A549 (cell line): ENCODE measurements at regions not wholly inside any gene's neighbourhood (a gene's known extent, or its start where the extent isn't known, plus 50 kb on each side); places are given as distances from the start of the nearest gene placed in this dataset.

Experiments
- EP300 ChIP-seq, 2 experiments: fragments of >200 bp; sonication (Bioruptor Twin); formaldehyde crosslinking; IDR thresholded peaks; 2 replicates in 1 of 2; 3 replicates in 1 of 2; pipeline ENCODE4 v1.6.1; 2016 to 2017
- JUN ChIP-seq, 2 experiments: fragments of >200 bp; sonication (Bioruptor Twin); formaldehyde crosslinking; IDR thresholded peaks; 2 replicates in 1 of 2; 3 replicates in 1 of 2; pipeline ENCODE4 v1.6.1; 2016 to 2017
- TF ChIP-seq, protein P1 (sequence below): IDR thresholded peaks from 2 replicates; pipeline ENCODE4 v1.6.1; 2012
- TF ChIP-seq, protein P2 (sequence below): fragments of >200 bp; sonication (Bioruptor Twin); formaldehyde crosslinking; IDR thresholded peaks from 3 replicates; pipeline ENCODE4 v1.5.1; 2016
- TF ChIP-seq, protein P3 (sequence below): fragments of 250-450 bp; sonication (Bioruptor Pico); IDR thresholded peaks from 2 replicates; pipeline ENCODE4 v1.5.0; 2020; ENCODE audit warnings: low read depth, mild to moderate bottlenecking, moderate library complexity
- TF ChIP-seq, protein P4 (sequence below): fragments of >200 bp; sonication (Bioruptor Twin); formaldehyde crosslinking; IDR thresholded peaks from 3 replicates; pipeline ENCODE4 v1.6.1; 2016

DNA sequence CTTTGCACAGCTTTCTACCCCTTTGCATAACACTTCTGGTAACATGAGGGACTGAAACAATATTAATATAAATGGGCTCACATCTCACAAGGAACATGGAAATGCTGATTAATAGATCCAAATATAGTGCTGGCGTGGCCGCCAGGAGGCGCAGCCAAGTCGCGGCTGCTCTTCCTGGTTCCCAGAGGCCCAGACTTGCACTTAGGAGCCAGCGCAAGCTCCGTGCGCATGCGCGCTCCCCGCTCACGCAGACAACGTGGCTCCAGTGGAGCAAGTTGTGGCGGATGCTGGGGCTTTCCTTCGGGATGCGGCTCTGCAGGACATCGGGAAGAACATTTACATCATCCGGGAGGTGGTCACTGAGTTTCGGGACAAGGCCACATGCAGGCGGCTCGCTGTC, 318.3 kb upstream of the SLC7A11 start:
- TF ChIP-seq, protein P1, sequence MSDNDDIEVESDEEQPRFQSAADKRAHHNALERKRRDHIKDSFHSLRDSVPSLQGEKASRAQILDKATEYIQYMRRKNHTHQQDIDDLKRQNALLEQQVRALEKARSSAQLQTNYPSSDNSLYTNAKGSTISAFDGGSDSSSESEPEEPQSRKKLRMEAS, result no peak
- no peak for TF ChIP-seq JUN (IDR thresholded peaks at IDR 0.05)
- TF ChIP-seq, protein P2, sequence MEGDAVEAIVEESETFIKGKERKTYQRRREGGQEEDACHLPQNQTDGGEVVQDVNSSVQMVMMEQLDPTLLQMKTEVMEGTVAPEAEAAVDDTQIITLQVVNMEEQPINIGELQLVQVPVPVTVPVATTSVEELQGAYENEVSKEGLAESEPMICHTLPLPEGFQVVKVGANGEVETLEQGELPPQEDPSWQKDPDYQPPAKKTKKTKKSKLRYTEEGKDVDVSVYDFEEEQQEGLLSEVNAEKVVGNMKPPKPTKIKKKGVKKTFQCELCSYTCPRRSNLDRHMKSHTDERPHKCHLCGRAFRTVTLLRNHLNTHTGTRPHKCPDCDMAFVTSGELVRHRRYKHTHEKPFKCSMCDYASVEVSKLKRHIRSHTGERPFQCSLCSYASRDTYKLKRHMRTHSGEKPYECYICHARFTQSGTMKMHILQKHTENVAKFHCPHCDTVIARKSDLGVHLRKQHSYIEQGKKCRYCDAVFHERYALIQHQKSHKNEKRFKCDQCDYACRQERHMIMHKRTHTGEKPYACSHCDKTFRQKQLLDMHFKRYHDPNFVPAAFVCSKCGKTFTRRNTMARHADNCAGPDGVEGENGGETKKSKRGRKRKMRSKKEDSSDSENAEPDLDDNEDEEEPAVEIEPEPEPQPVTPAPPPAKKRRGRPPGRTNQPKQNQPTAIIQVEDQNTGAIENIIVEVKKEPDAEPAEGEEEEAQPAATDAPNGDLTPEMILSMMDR, result no peak
- TF ChIP-seq, protein P3, sequence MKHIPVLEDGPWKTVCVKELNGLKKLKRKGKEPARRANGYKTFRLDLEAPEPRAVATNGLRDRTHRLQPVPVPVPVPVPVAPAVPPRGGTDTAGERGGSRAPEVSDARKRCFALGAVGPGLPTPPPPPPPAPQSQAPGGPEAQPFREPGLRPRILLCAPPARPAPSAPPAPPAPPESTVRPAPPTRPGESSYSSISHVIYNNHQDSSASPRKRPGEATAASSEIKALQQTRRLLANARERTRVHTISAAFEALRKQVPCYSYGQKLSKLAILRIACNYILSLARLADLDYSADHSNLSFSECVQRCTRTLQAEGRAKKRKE (CRISPR knock-in tag), result no peak
- TF ChIP-seq, protein P4, sequence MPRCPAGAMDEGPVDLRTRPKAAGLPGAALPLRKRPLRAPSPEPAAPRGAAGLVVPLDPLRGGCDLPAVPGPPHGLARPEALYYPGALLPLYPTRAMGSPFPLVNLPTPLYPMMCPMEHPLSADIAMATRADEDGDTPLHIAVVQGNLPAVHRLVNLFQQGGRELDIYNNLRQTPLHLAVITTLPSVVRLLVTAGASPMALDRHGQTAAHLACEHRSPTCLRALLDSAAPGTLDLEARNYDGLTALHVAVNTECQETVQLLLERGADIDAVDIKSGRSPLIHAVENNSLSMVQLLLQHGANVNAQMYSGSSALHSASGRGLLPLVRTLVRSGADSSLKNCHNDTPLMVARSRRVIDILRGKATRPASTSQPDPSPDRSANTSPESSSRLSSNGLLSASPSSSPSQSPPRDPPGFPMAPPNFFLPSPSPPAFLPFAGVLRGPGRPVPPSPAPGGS, result no peak
- no peak for TF ChIP-seq EP300 (IDR thresholded peaks at IDR 0.05)
